Choroid plexus epithelial cell (primary cell): ENCODE measurements at regions not wholly inside any gene's neighbourhood (a gene's known extent, or its start where the extent isn't known, plus 50 kb on each side); places are given as distances from the start of the nearest gene placed in this dataset.
"Not testable (repeated sequence)": the region's sequence is repeated elsewhere in the genome, so short reads cannot be mapped to it uniquely, and the experiment has no call there.

Experiments used
- DNase-seq: peaks from one replicate; pipeline ENCODE4 v3.0.0-alpha.2; 2010; ENCODE audit warnings: low read depth
- H3K4me3 ChIP-seq: 2 replicates; pipeline ENCODE4 v1.5.1; 2011; ENCODE audit warnings: low read depth, mild to moderate bottlenecking, control low read depth, low read length, moderate library complexity
- TF ChIP-seq, protein P1 (sequence below): conservative IDR thresholded peaks from 2 replicates; pipeline ENCODE4 v1.5.1; 2011; ENCODE audit warnings: low read depth, mild to moderate bottlenecking, control low read depth, inconsistent platforms, low read length, moderate library complexity

- no peak for DNase-seq
- TF ChIP-seq, protein P1, sequence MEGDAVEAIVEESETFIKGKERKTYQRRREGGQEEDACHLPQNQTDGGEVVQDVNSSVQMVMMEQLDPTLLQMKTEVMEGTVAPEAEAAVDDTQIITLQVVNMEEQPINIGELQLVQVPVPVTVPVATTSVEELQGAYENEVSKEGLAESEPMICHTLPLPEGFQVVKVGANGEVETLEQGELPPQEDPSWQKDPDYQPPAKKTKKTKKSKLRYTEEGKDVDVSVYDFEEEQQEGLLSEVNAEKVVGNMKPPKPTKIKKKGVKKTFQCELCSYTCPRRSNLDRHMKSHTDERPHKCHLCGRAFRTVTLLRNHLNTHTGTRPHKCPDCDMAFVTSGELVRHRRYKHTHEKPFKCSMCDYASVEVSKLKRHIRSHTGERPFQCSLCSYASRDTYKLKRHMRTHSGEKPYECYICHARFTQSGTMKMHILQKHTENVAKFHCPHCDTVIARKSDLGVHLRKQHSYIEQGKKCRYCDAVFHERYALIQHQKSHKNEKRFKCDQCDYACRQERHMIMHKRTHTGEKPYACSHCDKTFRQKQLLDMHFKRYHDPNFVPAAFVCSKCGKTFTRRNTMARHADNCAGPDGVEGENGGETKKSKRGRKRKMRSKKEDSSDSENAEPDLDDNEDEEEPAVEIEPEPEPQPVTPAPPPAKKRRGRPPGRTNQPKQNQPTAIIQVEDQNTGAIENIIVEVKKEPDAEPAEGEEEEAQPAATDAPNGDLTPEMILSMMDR, result no peak
- H3K4me3 ChIP-seq, result no peak overlapping the region
These were observed 433.9 kb downstream of the RPS24 start for GRCh38 chr10:78467496-78468106.

DNA sequence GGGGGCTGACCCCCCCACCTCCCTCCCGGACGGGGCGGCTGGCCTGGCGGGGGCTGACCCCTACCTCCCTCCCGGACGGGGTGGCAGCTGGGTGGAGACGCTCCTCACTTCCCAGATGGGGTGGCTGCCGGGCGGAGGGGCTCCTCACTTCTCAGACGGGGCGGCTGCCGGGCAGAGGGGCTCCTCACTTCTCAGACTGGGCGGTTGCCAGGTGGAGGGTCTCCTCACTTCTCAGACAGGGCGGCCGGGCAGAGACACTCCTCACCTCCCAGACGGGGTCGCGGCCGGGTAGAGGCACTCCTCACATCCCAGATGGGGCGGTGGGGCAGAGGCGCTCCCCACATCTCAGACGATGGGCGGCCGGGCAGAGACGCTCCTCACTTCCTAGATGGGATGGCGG lies 435.1 kb downstream of the RPS24 start:
- DNase-seq, H3K4me3 ChIP-seq: not testable (repeated sequence)

DNA sequence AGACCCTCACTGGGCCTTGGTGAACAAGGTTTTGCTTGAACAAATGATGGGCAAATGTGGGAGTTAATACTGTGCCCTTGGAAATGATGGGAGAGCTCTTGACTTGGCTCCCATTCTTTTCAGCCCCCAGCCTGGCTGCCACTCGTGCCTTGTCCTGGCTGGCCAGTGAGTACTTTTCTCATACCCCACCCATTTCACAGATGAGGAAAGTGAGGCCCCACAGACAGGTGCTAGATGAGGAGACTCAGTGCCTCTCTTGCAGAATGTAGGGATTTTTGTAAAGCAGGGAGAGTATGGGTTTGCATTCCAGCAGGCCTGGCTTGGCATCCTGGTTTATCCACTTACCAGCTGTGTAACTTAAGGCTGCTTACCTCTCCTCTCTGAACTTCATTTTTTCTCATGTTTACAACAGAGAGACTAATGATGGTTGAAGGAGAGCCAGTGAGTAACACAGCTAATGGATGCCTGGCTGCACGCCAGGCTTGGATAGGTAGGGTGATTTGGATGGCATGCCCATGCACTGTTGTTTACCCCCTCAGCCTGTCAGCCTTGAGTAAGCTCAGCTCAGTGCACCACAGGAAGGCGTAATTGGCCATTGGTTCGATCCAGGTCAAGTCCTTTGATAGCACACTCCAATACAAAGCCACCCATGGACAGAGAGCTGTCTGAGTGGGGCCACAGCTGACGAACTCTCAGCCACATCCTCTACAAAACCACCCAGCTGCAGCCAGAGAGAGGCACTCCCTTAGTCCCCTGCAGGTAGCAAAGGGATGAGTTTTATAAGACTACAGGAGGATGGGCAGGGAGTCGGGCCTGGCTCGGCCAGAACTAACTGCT lies 436.8 kb downstream of the RPS24 start:
- no peak overlapping the region for H3K4me3 ChIP-seq
- no peak for DNase-seq
- TF ChIP-seq, protein P1, result no peak

- TF ChIP-seq, protein P1, result no peak
- DNase-seq, result no peak
- no peak overlapping the region for H3K4me3 ChIP-seq
These were observed 437.7 kb downstream of the RPS24 start for GRCh38 chr10:78471326-78471722.

DNA sequence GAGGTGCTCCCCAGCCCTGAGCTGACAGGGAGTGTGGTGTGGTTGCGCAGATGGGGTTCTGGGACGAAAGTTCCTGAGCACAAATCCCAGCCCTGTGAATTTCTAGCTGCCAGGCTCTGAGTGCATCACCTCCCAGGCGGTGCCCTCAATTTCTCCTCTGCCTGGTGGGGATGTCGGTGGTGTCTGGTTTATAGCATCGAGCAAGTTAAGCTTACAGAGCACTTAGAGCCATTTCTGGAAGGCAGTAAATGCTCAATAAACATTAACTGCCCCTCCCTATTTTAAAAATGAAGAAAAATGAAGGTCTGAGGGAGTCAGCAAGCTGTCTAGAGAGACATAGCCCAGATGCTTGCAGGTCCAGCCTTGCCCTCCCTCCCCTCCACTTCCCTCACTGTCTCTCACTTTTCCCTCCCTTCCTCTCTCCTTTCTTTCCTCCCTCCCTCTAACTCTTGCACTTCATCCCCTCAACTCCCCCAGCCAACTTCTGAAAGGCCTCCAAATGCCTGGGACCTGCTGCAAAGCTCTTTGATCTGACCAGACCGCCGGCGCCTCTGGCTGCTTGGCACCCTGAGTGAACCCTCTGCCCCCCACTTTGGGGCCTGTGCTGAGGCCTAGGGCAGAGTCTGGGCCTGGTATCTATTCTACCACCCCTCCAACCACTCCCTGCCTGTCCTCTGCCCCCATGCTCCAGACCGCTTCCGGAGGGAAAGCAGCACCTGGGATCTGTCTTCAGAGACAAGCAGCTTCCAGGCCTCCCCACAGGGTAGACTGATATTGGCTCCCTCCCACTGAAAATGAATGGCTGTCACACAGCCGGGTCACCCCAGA lies 438.3 kb downstream of the RPS24 start:
- no peak for DNase-seq
- TF ChIP-seq, protein P1, result no peak

GRCh38 chr10:78472551-78472890 lies 438.9 kb downstream of the RPS24 start:
- no peak for DNase-seq
- TF ChIP-seq, protein P1, result no peak

More for the DNA sequence above, 438.3 kb downstream of the RPS24 start:
- H3K4me3 ChIP-seq, result no peak overlapping the region

GRCh38 chr10:78473006-78473405 lies 439.3 kb downstream of the RPS24 start:
- TF ChIP-seq, protein P1, result no peak
- H3K4me3 ChIP-seq, result no peak overlapping the region
- no peak for DNase-seq

More at GRCh38 chr10:78472551-78472890, 438.9 kb downstream of the RPS24 start:
- no peak overlapping the region for H3K4me3 ChIP-seq
